ENCODE measurements at regions not wholly inside any gene's neighbourhood (a gene's known extent, or its start where the extent isn't known, plus 50 kb on each side); places are given as distances from the start of the nearest gene placed in this dataset.
"Not testable (repeated sequence)": the region's sequence is repeated elsewhere in the genome, so short reads cannot be mapped to it uniquely, and the experiment has no call there.

GRCh38 chr10:4229106-4229505 lies 444.1 kb upstream of the KLF6 start:
- no peak for DNase-seq
- H3K9me3 ChIP-seq (replicated peaks): peaks cover 13% of the 10 kb centered on the region
- H3K36me3 ChIP-seq: no peaks in the 10 kb centered on the region
- no peak overlapping the region for H3K4me3 ChIP-seq
- no peaks in the 10 kb centered on the region for H3K4me1 ChIP-seq
- no peak overlapping the region for H3K27ac ChIP-seq (replicated peaks)
- no peak for TF ChIP-seq CTCF (IDR thresholded peaks at IDR 0.05; ENCODE audit: borderline replicate concordance)
- intact Hi-C loops (cut with micrococcal nuclease): no loop called here
- H3K27me3 ChIP-seq (ENCODE audit: low read depth): no peaks in the 10 kb centered on the region

- no peak for TF ChIP-seq CTCF (IDR thresholded peaks at IDR 0.05; ENCODE audit: borderline replicate concordance)
- DNase-seq: no peak
- Histone ChIP-seq H3K27ac (replicated peaks) (no peak overlapping the region), H3K27me3 (ENCODE audit: low read depth) (no peaks in the 10 kb centered on the region), H3K4me3 (no peak overlapping the region), H3K4me1 (no peaks in the 10 kb centered on the region), H3K9me3 (replicated peaks) (peaks cover 4% of the 10 kb centered on the region), H3K36me3 (no peaks in the 10 kb centered on the region)
- intact Hi-C loops (cut with micrococcal nuclease): no loop called here
These were observed 442.6 kb upstream of the KLF6 start for GRCh38 chr10:4227586-4227985.

GRCh38 chr10:4226941-4227540 lies 442.0 kb upstream of the KLF6 start:
- TF ChIP-seq CTCF (IDR thresholded peaks at IDR 0.05; ENCODE audit: borderline replicate concordance): no peak

GRCh38 chr10:4224178-4224577 lies 439.2 kb upstream of the KLF6 start:
- Histone ChIP-seq H3K27me3 (ENCODE audit: low read depth) (no peaks in the 10 kb centered on the region), H3K27ac (replicated peaks) (no peak overlapping the region), H3K4me1 (no peaks in the 10 kb centered on the region), H3K9me3 (replicated peaks) (no peaks in the 10 kb centered on the region), H3K4me3 (no peak overlapping the region), H3K36me3 (no peaks in the 10 kb centered on the region)
- intact Hi-C loops (cut with micrococcal nuclease): no loop called here
- TF ChIP-seq CTCF (IDR thresholded peaks at IDR 0.05; ENCODE audit: borderline replicate concordance): no peak
- DNase-seq: no peak

More at GRCh38 chr10:4226941-4227540, 442.0 kb upstream of the KLF6 start:
- Histone ChIP-seq H3K4me3 (no peak overlapping the region), H3K27ac (replicated peaks) (no peak overlapping the region), H3K4me1 (no peaks in the 10 kb centered on the region), H3K9me3 (replicated peaks) (no peaks in the 10 kb centered on the region), H3K36me3 (no peaks in the 10 kb centered on the region), H3K27me3 (ENCODE audit: low read depth) (no peaks in the 10 kb centered on the region)
- no peak for DNase-seq
- intact Hi-C loops (cut with micrococcal nuclease): no loop called here

GRCh38 chr10:4221310-4221709 lies 436.3 kb upstream of the KLF6 start:
- H3K9me3 ChIP-seq (replicated peaks); H3K27ac ChIP-seq (replicated peaks); intact Hi-C loops (cut with micrococcal nuclease); H3K36me3 ChIP-seq; H3K27me3 ChIP-seq (ENCODE audit: low read depth); DNase-seq; H3K4me3 ChIP-seq: not testable (repeated sequence)
- H3K4me1 ChIP-seq: peaks cover 17% of the 10 kb centered on the region

- no peaks in the 10 kb centered on the region for H3K36me3 ChIP-seq
- no peak for TF ChIP-seq CTCF (IDR thresholded peaks at IDR 0.05; ENCODE audit: borderline replicate concordance)
- DNase-seq: no peak
- no peak overlapping the region for H3K4me3 ChIP-seq
- H3K4me1 ChIP-seq: peaks cover 24% of the 10 kb centered on the region
- intact Hi-C loops (cut with micrococcal nuclease): no loop called here
- H3K9me3 ChIP-seq (replicated peaks): no peaks in the 10 kb centered on the region
- no peaks in the 10 kb centered on the region for H3K27me3 ChIP-seq (ENCODE audit: low read depth)
- no peak overlapping the region for H3K27ac ChIP-seq (replicated peaks)
These were observed 434.9 kb upstream of the KLF6 start for GRCh38 chr10:4219901-4220300.

All from left ventricle myocardium inferior (tissue), 1 donor.